Natural killer cell (primary cell): ENCODE measurements at regions not wholly inside any gene's neighbourhood (a gene's known extent, or its start where the extent isn't known, plus 50 kb on each side); places are given as distances from the start of the nearest gene placed in this dataset.

Experiments used
- ATAC-seq, 3 donors: fragments of 150-1000 bp in 2 of 3; fragments of 200-7000 bp in 1 of 3; cut with Tn5 transposase; 1 replicate in 1 of 3; 2 replicates in 2 of 3; pipeline ENCODE4 v1.10.0; 2021; ENCODE audit warnings: mild to moderate bottlenecking in 2 of 3, moderate library complexity in 2 of 3
- DNase-seq, 2 donors: peaks; one replicate each; pipeline versions ENCODE4 v3.0.0 to v3.0.0-alpha.2; 2013 to 2021; ENCODE audit warnings: mixed read lengths in 1 of 2
- H3K27ac ChIP-seq: one replicate; pipeline ENCODE4 v1.5.1; 2013; ENCODE audit warnings: mild to moderate bottlenecking, low read length
- H3K27me3 ChIP-seq: one replicate; pipeline ENCODE4 v1.6.1; 2013; ENCODE audit warnings: low read length; ENCODE audit not compliant: control insufficient read depth, insufficient read depth
- H3K36me3 ChIP-seq: one replicate; pipeline ENCODE4 v1.6.1; 2013; ENCODE audit warnings: low read length; ENCODE audit not compliant: control insufficient read depth, insufficient read depth
- H3K4me1 ChIP-seq: one replicate; pipeline ENCODE4 v1.6.1; 2013; ENCODE audit warnings: low read length; ENCODE audit not compliant: control insufficient read depth, insufficient read depth
- H3K4me3 ChIP-seq: one replicate; pipeline ENCODE4 v1.5.1; 2013; ENCODE audit warnings: low read length
- H3K9me3 ChIP-seq: one replicate; pipeline ENCODE4 v1.6.1; 2013; ENCODE audit warnings: low read length; ENCODE audit not compliant: control insufficient read depth, insufficient read depth
- H3K27ac Mint-ChIP-seq, 2 donors: one replicate each; pipeline ENCODE4 v1.8.0; 2022; ENCODE audit warnings: mild to moderate bottlenecking in 2 of 2, mixed read lengths in 2 of 2, moderate library complexity in 1 of 2
- H3K27me3 Mint-ChIP-seq, 2 donors: one replicate each; pipeline ENCODE4 v1.8.0; 2022; ENCODE audit warnings: low read depth in 2 of 2, mixed read lengths in 2 of 2
- H3K36me3 Mint-ChIP-seq: one replicate; pipeline ENCODE4 v1.8.0; 2022; ENCODE audit warnings: mixed read lengths
- H3K4me1 Mint-ChIP-seq, 2 donors: one replicate each; pipeline ENCODE4 v1.8.0; 2022; ENCODE audit warnings: mixed read lengths in 2 of 2
- H3K4me3 Mint-ChIP-seq: one replicate; pipeline ENCODE4 v1.8.0; 2022; ENCODE audit warnings: mild to moderate bottlenecking, moderate library complexity, mixed read lengths
- H3K9me3 Mint-ChIP-seq, 2 donors: one replicate each; pipeline ENCODE4 v1.8.0; 2022; ENCODE audit warnings: mixed read lengths in 2 of 2
- WGBS: methylation state at CpG from one replicate; pipeline ENCODE4 v1.1.7; 2013; ENCODE audit warnings: missing lambda C conversion rate; ENCODE audit not compliant: insufficient coverage; 5-methylcytosine and 5-hydroxymethylcytosine counted together
- intact Hi-C: fragments of 100-400 bp; cut with micrococcal nuclease; formaldehyde crosslinking; loops from one replicate; pipeline ENCODE4 v1.14.2; 2022
- TF ChIP-seq, protein P1 (sequence below): fragments of 200-600 bp; IDR thresholded peaks from one replicate; pipeline ENCODE4 v1.8.0; 2022; ENCODE audit warnings: antibody characterized with exemption

DNA sequence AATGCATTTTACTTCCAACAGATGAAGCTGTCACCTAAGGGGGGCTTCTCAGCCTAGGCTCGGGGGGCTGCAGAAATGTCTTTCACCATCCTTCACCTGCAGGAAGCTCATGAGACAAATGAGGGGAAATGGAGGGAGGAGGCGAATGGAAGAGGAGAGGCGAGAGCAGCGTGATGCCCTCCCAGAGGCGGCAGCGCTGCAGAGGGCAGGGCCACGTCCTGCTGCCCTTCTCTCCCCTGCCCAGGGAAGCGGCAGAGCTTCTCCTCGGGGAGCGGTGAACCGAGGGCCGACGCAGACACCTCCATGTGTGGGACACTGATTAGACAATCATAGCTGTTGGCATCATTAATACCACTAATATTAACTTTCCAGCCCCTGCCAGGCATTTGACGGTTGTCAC lies 78.3 kb downstream of the SERPINA3 start:
- no peaks in the 10 kb centered on the region for H3K9me3 Mint-ChIP-seq
- no peaks in the 10 kb centered on the region for H3K4me1 Mint-ChIP-seq
- intact Hi-C loops: no loop called here
- H3K4me3 ChIP-seq: no peak overlapping the region
- H3K4me3 Mint-ChIP-seq: no peak overlapping the region
- no peak overlapping the region for H3K27ac Mint-ChIP-seq
- H3K4me1 ChIP-seq: peaks cover 4% of the 10 kb centered on the region
- H3K27me3 ChIP-seq: no peaks in the 10 kb centered on the region
- no peaks in the 10 kb centered on the region for H3K36me3 ChIP-seq
- TF ChIP-seq, protein P1, sequence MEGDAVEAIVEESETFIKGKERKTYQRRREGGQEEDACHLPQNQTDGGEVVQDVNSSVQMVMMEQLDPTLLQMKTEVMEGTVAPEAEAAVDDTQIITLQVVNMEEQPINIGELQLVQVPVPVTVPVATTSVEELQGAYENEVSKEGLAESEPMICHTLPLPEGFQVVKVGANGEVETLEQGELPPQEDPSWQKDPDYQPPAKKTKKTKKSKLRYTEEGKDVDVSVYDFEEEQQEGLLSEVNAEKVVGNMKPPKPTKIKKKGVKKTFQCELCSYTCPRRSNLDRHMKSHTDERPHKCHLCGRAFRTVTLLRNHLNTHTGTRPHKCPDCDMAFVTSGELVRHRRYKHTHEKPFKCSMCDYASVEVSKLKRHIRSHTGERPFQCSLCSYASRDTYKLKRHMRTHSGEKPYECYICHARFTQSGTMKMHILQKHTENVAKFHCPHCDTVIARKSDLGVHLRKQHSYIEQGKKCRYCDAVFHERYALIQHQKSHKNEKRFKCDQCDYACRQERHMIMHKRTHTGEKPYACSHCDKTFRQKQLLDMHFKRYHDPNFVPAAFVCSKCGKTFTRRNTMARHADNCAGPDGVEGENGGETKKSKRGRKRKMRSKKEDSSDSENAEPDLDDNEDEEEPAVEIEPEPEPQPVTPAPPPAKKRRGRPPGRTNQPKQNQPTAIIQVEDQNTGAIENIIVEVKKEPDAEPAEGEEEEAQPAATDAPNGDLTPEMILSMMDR: no peak
- ATAC-seq: no peak
- no peak overlapping the region for H3K27ac ChIP-seq
- H3K9me3 ChIP-seq: no peaks in the 10 kb centered on the region
- H3K27me3 Mint-ChIP-seq: peaks cover 9 to 15% of the 10 kb centered on the region in 2 donors
- WGBS: 57% methylated on average over 14 of the region's 14 CpGs
- no peak for DNase-seq
- H3K36me3 Mint-ChIP-seq: no peaks in the 10 kb centered on the region

DNA sequence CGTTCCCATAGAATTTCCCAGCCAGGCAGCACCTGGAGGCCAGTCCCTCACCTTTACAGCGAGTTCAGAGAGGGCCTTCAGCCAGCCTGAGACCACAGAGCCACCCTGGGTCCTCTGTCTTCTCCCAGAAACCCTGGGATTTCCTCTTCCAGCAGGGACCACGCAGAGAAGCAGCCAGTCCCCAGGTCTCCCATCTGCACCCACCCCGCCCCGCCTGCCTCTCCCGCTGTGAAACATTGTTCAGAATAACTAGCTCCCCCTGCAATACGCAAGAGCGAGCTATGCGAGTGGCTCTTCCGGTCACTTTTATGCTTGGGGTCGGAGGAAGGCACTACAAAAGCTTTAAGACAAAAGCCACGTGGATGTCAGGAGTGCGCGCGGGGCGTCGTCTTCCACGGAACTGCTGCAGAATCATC lies 77.8 kb downstream of the SERPINA3 start:
- Histone ChIP-seq H3K27me3 (no peaks in the 10 kb centered on the region), H3K4me1 (peaks cover 4% of the 10 kb centered on the region), H3K27ac (no peak overlapping the region), H3K36me3 (no peaks in the 10 kb centered on the region), H3K4me3 (no peak overlapping the region), H3K9me3 (no peaks in the 10 kb centered on the region)
- ATAC-seq (no peak), DNase-seq (no peak)
- intact Hi-C loops: loop anchor here (1.0 kb wide), 1 partner anchor 409 kb away; no protein-coding TSS in a partner anchor
- no peaks in the 10 kb centered on the region for H3K4me1 Mint-ChIP-seq
- 64% methylated on average over 18 of the region's 18 CpGs for WGBS
- peaks cover 9 to 15% of the 10 kb centered on the region in 2 donors for H3K27me3 Mint-ChIP-seq
- no peaks in the 10 kb centered on the region for H3K36me3 Mint-ChIP-seq
- TF ChIP-seq, protein P1: no peak
- H3K4me3 Mint-ChIP-seq: no peak overlapping the region
- no peaks in the 10 kb centered on the region for H3K9me3 Mint-ChIP-seq
- H3K27ac Mint-ChIP-seq: no peak overlapping the region

DNA sequence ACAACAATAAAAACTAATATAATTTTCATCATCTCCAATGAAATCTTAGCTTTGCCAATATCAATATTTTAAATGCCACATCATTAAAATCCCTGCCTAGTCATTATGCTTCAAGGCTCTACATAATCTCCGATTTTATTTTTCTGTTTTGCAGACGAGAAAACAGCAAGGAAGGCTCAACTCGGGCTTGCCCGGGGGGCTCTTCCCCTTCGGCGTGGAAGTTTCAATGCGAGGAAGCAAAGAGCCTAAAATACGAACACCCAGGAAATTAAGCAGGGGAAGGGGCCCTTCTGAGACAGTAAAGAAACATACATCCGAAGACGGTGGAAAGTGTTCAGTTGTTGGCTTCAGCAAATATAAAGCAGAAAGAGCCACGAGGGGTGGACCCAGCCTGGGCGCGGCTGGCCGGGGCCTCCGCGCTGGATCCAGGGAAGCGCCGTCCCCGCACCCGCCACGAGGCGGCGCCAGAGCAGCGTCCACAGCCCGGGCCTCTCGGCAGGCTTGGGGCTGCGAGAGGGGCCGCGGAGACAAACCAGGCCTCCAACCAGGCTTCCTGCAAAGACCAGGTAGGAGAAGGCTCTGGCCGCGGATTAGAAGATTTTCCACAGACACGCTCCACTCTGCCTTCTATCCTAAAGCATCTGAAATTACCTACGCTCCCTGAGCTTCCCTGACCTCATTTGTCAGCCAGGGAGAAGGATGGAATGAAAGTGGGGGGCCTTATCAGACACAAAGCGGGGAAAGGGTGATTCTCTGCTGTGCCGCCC lies 77.2 kb downstream of the SERPINA3 start:
- no peaks in the 10 kb centered on the region for H3K4me1 Mint-ChIP-seq
- H3K4me3 Mint-ChIP-seq: no peak overlapping the region
- H3K9me3 ChIP-seq: no peaks in the 10 kb centered on the region
- 18% methylated on average over 35 of the region's 35 CpGs for WGBS
- peaks cover 4% of the 10 kb centered on the region for H3K4me1 ChIP-seq
- no peak overlapping the region for H3K4me3 ChIP-seq
- TF ChIP-seq, protein P1: peak; percentile 75
- H3K27me3 ChIP-seq: no peaks in the 10 kb centered on the region
- no peak overlapping the region for H3K27ac Mint-ChIP-seq
- no peaks in the 10 kb centered on the region for H3K36me3 Mint-ChIP-seq
- peak; percentile 40 to 53 for DNase-seq
- no peak overlapping the region for H3K27ac ChIP-seq
- intact Hi-C loops: loop anchor here (1.0 kb wide), 1 partner anchor 410 kb away; no protein-coding TSS in a partner anchor
- ATAC-seq: peak; percentile 65 to 93 (median 70)
- no peaks in the 10 kb centered on the region for H3K9me3 Mint-ChIP-seq
- peaks cover 9 to 15% of the 10 kb centered on the region in 2 donors for H3K27me3 Mint-ChIP-seq
- H3K36me3 ChIP-seq: no peaks in the 10 kb centered on the region
